ENCODE measurements at regions not wholly inside any gene's neighbourhood (a gene's known extent, or its start where the extent isn't known, plus 50 kb on each side); places are given as distances from the start of the nearest gene placed in this dataset.

DNA sequence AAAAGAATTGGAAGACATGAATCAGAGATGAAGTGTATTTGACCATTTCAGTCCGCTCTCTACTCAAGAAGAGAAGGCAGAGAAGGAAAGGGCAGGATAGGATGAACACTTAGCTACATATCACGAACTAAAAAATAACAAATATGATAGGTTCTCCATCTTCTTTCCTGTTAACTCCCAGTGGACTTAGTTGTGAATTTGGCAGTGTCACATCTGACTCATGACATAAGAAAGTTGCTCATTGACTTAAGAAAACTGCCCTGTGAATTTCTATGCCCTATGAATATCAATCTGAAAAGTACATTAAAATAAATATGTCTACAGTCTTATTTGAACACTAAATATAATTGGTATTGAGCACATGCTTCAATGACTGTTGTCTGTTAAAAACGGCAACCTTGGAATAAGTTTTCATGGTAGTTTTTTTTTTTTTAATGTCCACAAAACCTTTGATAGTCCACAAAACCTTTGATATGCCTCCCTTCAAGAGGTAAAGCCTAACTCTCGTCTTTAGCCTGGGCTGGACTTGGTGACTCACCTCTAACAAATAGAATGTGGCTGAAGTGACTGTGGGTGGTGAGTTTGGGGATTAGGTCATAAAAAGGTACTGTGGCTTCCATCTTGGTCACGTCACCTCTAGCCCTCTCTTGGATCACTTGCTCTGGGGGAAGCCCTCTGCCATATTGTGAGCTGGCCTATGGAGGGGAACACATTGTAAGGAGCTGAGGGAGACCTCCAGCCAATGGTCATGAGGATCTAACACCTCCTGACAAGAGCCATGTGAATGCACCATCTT, 184.7 kb upstream of the S100G start:
- Histone ChIP-seq H3K36me3 (no peaks in the 10 kb centered on the region), H3K27ac (no peak overlapping the region), H3K4me3 (no peak overlapping the region), H3K9me3 (no peaks in the 10 kb centered on the region), H3K27me3 (no peaks in the 10 kb centered on the region), H3K4me1 (no peaks in the 10 kb centered on the region)
- DNase-seq (ENCODE audit: extremely low spot score in 2 of 2): no peak
- intact Hi-C loops (cut with DNase I): no loop called here
- TF ChIP-seq, protein P1, sequence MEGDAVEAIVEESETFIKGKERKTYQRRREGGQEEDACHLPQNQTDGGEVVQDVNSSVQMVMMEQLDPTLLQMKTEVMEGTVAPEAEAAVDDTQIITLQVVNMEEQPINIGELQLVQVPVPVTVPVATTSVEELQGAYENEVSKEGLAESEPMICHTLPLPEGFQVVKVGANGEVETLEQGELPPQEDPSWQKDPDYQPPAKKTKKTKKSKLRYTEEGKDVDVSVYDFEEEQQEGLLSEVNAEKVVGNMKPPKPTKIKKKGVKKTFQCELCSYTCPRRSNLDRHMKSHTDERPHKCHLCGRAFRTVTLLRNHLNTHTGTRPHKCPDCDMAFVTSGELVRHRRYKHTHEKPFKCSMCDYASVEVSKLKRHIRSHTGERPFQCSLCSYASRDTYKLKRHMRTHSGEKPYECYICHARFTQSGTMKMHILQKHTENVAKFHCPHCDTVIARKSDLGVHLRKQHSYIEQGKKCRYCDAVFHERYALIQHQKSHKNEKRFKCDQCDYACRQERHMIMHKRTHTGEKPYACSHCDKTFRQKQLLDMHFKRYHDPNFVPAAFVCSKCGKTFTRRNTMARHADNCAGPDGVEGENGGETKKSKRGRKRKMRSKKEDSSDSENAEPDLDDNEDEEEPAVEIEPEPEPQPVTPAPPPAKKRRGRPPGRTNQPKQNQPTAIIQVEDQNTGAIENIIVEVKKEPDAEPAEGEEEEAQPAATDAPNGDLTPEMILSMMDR (IDR thresholded peaks at IDR 0.05): no peak
- no peak for TF ChIP-seq POLR2AphosphoS5 (IDR thresholded peaks at IDR 0.05; ENCODE audit: insufficient read depth in 1 of 2, low read depth in 1 of 2)
- no peak for TF ChIP-seq POLR2A (IDR thresholded peaks at IDR 0.05)

GRCh38 chrX:16466640-16467432, 183.1 kb upstream of the S100G start:
- Histone ChIP-seq H3K4me3 (no peak overlapping the region), H3K27ac (no peak overlapping the region), H3K9me3 (no peaks in the 10 kb centered on the region), H3K27me3 (no peaks in the 10 kb centered on the region), H3K36me3 (no peaks in the 10 kb centered on the region), H3K4me1 (no peaks in the 10 kb centered on the region)
- intact Hi-C loops (cut with DNase I): no loop called here
- TF ChIP-seq POLR2A (IDR thresholded peaks at IDR 0.05): no peak
- TF ChIP-seq, protein P1 (IDR thresholded peaks at IDR 0.05): no peak
- no peak for TF ChIP-seq POLR2AphosphoS5 (IDR thresholded peaks at IDR 0.05; ENCODE audit: insufficient read depth in 1 of 2, low read depth in 1 of 2)
- no peak for DNase-seq (ENCODE audit: extremely low spot score in 2 of 2)

- no peak for TF ChIP-seq POLR2AphosphoS5 (IDR thresholded peaks at IDR 0.05; ENCODE audit: insufficient read depth in 1 of 2, low read depth in 1 of 2)
- TF ChIP-seq, protein P1 (IDR thresholded peaks at IDR 0.05): no peak
- no peak for TF ChIP-seq POLR2A (IDR thresholded peaks at IDR 0.05)
- no peak for DNase-seq (ENCODE audit: extremely low spot score in 2 of 2)
- Histone ChIP-seq H3K27ac (no peak overlapping the region), H3K27me3 (no peaks in the 10 kb centered on the region), H3K4me3 (no peak overlapping the region), H3K36me3 (no peaks in the 10 kb centered on the region), H3K4me1 (no peaks in the 10 kb centered on the region), H3K9me3 (no peaks in the 10 kb centered on the region)
- intact Hi-C loops (cut with DNase I): no loop called here
Measured at GRCh38 chrX:16469870-16470269, 180.1 kb upstream of the S100G start.

DNA sequence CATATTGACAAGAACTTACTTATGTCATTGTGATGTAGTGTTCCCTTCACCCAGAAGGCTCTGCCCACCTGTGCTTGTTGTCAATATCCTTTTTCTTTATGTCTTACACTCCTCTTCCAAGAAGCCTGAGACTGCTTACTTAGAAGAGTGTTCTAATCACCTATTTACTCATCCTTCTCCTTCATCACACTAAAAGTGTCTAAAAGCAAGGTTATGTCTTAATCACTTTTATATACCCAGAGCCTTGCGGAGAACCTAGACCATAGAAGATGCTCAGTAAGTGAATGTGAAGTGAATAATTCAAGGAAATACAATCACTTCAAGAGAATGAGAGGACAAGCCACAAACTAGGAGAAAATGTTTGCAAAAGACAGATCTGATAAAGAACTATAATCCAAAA, 177.6 kb upstream of the S100G start:
- Histone ChIP-seq H3K27ac (no peak overlapping the region), H3K9me3 (no peaks in the 10 kb centered on the region), H3K36me3 (no peaks in the 10 kb centered on the region), H3K4me1 (no peaks in the 10 kb centered on the region), H3K27me3 (no peaks in the 10 kb centered on the region), H3K4me3 (no peak overlapping the region)
- DNase-seq (ENCODE audit: extremely low spot score in 2 of 2): no peak
- intact Hi-C loops (cut with DNase I): no loop called here
- TF ChIP-seq, protein P1 (IDR thresholded peaks at IDR 0.05): no peak
- TF ChIP-seq POLR2A (IDR thresholded peaks at IDR 0.05): no peak
- TF ChIP-seq POLR2AphosphoS5 (IDR thresholded peaks at IDR 0.05; ENCODE audit: insufficient read depth in 1 of 2, low read depth in 1 of 2): no peak

DNA sequence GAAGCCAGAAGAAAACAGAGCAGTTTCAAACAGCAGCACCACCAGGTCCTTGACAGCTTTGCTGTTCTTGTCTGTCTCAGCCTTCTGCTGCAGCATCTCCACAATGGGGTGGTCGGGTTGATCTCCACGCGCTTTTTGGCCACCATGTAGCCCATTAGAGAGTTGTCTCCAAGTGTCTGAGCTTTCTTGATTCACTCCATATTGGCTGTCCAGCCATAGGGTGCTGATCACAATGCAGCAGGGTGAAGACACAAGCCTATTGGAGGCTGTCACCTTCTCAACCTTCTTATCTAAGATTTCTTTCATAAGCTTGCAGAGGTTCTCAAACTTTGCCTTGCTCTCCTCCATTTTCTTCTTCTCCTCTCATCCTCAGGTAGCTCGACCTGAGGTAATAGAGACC, 175.4 kb upstream of the S100G start:
- H3K27ac ChIP-seq: no peak overlapping the region

More for the DNA sequence above, 175.4 kb upstream of the S100G start:
- Histone ChIP-seq H3K9me3 (no peaks in the 10 kb centered on the region), H3K27me3 (no peaks in the 10 kb centered on the region), H3K36me3 (no peaks in the 10 kb centered on the region), H3K4me1 (no peaks in the 10 kb centered on the region), H3K4me3 (no peak overlapping the region)
- intact Hi-C loops (cut with DNase I): no loop called here
- DNase-seq (ENCODE audit: extremely low spot score in 2 of 2): no peak
- no peak for TF ChIP-seq POLR2A (IDR thresholded peaks at IDR 0.05)
- TF ChIP-seq, protein P1 (IDR thresholded peaks at IDR 0.05): no peak
- no peak for TF ChIP-seq POLR2AphosphoS5 (IDR thresholded peaks at IDR 0.05; ENCODE audit: insufficient read depth in 1 of 2, low read depth in 1 of 2)

Data from vagina (tissue), 2 donors.